Aorta (tissue), 5 donors: ENCODE measurements at regions not wholly inside any gene's neighbourhood (a gene's known extent, or its start where the extent isn't known, plus 50 kb on each side); places are given as distances from the start of the nearest gene placed in this dataset.

Experiments
- ATAC-seq: fragments of 200-7000 bp; cut with Tn5 transposase; one replicate; pipeline ENCODE4 v1.9.1; 2022; ENCODE audit warnings: moderate library complexity; ENCODE audit not compliant: low FRiP score
- DNase-seq, 2 donors: peaks; one replicate each; pipeline ENCODE4 v3.0.0-alpha.2; 2020
- H3K27ac ChIP-seq, 2 donors: one replicate each; pipeline ENCODE4 v1.5.1; 2013; ENCODE audit warnings: low read length in 2 of 2, mild to moderate bottlenecking in 2 of 2, moderate library complexity in 2 of 2, control low read depth in 1 of 2, inconsistent platforms in 1 of 2, low read depth in 1 of 2
- H3K27me3 ChIP-seq, 2 donors: one replicate each; pipeline ENCODE4 v1.6.1; 2013; ENCODE audit warnings: control low read depth in 1 of 2, low read length in 1 of 2, mild to moderate bottlenecking in 1 of 2, moderate library complexity in 1 of 2; ENCODE audit not compliant: insufficient read depth in 2 of 2, control insufficient read depth in 1 of 2
- H3K36me3 ChIP-seq, 2 donors: one replicate each; pipeline ENCODE4 v1.6.1; 2013; ENCODE audit warnings: control low read depth in 1 of 2, low read length in 1 of 2, mild to moderate bottlenecking in 1 of 2; ENCODE audit not compliant: insufficient read depth in 2 of 2, control insufficient read depth in 1 of 2
- H3K4me1 ChIP-seq, 2 donors: one replicate each; pipeline ENCODE4 v1.6.1; 2013; ENCODE audit warnings: low read length in 2 of 2, control low read depth in 1 of 2, mild to moderate bottlenecking in 1 of 2, moderate library complexity in 1 of 2; ENCODE audit not compliant: insufficient read depth in 2 of 2, control insufficient read depth in 1 of 2
- H3K4me3 ChIP-seq, 2 donors: one replicate each; pipeline ENCODE4 v1.5.1; 2013; ENCODE audit warnings: low read length in 2 of 2, control low read depth in 1 of 2, mild to moderate bottlenecking in 1 of 2
- H3K9me3 ChIP-seq: one replicate; pipeline ENCODE4 v1.6.1; 2013; ENCODE audit warnings: mild to moderate bottlenecking, low read length; ENCODE audit not compliant: control insufficient read depth
- WGBS, 2 donors: extraction: QIAGEN DNeasy Blood & Tissue Kit; methylation state at CpG; one replicate each; pipeline ENCODE4 v1.1.7; 2013; 5-methylcytosine and 5-hydroxymethylcytosine counted together
- intact Hi-C, 2 donors: fragments of 100-400 bp; cut with DNase I; formaldehyde crosslinking; loops; one replicate each; pipeline versions ENCODE4 v1.14.2 to v1.15.0; 2022
- donor health status: healthy with polysubstance abuse.
- donor health status: Bipolar disorder and iron deficiency.
- donor health status: DM: no; HTN: no; CAD: no.
- donor health status: DM: no; HTN: no; CAD: no.
- donor health status: DM: yes; HTN: yes; CAD: no.

DNA sequence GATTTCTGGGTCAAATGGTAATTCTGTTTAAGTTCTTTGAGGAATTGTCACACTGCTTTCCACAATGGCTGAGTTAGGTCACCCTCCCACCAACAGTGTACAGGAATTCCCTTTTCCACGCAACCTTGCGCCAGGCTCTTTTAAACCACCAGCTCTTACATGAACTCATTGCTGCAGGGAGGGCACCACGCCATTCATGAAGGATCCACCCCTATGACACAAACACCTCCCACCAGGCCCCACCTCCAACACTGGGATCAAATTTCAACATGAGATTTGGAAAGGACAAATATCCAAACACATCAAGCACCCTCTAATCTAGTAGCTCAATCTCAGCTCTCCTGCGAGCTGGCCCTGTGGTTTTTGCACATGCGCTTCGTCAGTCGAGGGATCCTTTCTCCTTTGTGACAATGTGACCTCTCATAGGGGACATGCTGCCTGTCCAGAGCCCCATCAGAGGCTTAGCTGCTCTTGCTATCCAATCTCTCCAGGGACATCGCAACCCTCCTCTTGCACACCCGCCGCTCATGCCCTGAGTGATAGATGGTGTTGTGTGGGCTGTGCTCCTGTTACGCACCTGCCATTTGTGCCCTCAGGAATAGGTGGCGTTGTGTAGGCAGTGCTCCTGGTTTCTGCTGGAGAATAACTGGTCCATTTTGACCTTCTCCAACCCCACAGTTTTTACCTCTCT is 328.0 kb downstream of the UQCRFS1 start:
- H3K27me3 ChIP-seq = no peaks in the 10 kb centered on the region
- H3K4me1 ChIP-seq = no peaks in the 10 kb centered on the region
- DNase-seq (no peak), ATAC-seq (no peak)
- no peaks in the 10 kb centered on the region for H3K9me3 ChIP-seq
- H3K27ac ChIP-seq = no peak overlapping the region
- H3K4me3 ChIP-seq = no peak overlapping the region
- H3K36me3 ChIP-seq = no peaks in the 10 kb centered on the region
- 57 to 62% methylated on average over 12 of the region's 12 CpGs for WGBS, 2 donors
- intact Hi-C loops = no loop called here

GRCh38 chr19:28883241-28883693 is 329.7 kb downstream of the UQCRFS1 start:
- H3K4me1 ChIP-seq = no peaks in the 10 kb centered on the region
- H3K36me3 ChIP-seq = no peaks in the 10 kb centered on the region
- intact Hi-C loops = no loop called here
- WGBS, 2 donors = 7 to 12% methylated on average over 9 of the region's 9 CpGs
- H3K9me3 ChIP-seq = no peaks in the 10 kb centered on the region
- H3K27me3 ChIP-seq = no peaks in the 10 kb centered on the region
- ATAC-seq (peak; percentile 57), DNase-seq (peak in 1 of 2 donors; percentile 64)
- H3K27ac ChIP-seq = no peak overlapping the region
- H3K4me3 ChIP-seq = no peak overlapping the region

- intact Hi-C loops = no loop called here
- no peak overlapping the region for H3K4me3 ChIP-seq
- H3K27me3 ChIP-seq = no peaks in the 10 kb centered on the region
- no peaks in the 10 kb centered on the region for H3K4me1 ChIP-seq
- DNase-seq = no peak
- H3K9me3 ChIP-seq = no peaks in the 10 kb centered on the region
- H3K36me3 ChIP-seq = no peaks in the 10 kb centered on the region
- 51 to 68% methylated on average over 6 of the region's 6 CpGs for WGBS, 2 donors
- ATAC-seq = no peak
- H3K27ac ChIP-seq = no peak overlapping the region
These were observed 330.1 kb downstream of the UQCRFS1 start for GRCh38 chr19:28882818-28883217.

DNA sequence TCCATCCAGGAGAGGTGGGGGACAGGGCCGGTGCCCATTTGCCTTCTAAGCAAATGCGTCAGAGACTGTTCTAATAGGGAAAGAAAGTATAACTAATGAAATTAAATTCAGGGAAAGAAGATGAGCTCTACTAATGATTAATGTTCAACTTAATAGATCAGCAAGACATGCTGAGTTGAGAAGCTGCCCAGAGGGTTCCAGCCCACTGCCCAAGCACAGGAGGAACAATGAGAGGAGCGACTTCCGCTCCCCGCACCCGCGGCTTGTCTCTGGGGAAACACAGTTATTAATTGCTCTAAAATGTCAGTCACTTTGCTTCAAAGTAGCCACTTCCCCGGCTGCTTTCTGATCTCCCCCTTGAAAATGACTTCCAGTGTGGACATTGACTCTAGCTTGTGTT is 331.3 kb downstream of the UQCRFS1 start:
- DNase-seq = no peak
- Histone ChIP-seq H3K27ac (no peak overlapping the region), H3K9me3 (no peaks in the 10 kb centered on the region), H3K27me3 (no peaks in the 10 kb centered on the region), H3K4me3 (no peak overlapping the region), H3K36me3 (no peaks in the 10 kb centered on the region), H3K4me1 (no peaks in the 10 kb centered on the region)
- ATAC-seq = no peak
- intact Hi-C loops = no loop called here
- 63 to 76% methylated on average over 8 of the region's 8 CpGs for WGBS, 2 donors

DNA sequence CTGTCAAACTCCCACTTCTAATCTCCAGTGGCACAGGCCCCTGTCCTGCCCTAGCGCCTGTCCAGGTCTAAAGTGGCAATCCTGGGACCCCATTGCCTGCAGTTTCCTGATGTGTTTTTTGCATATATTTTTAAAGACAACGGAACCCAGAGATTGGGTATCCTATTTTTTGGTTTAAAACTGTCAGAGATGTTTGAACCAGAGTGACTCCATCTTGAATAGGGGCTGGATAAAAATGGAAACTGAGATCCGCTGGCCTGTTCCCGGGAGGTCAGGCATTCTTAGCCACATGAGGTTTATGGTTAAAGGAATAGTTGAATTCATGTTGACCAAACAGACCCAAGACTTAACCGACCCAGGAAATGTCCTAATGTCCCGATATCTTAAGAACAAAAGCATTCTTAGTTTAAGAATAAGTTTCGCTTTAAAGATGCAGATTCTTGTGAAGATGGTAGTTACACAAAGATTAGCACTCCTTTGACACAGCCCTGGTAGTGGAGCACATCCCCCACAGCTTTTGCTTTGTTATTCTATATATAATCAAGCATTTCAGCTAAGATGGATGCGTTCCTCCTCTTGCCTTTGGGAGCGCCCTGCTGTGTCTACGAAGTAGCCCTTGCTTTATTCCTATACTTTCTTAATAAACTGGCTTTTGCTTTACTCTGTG is 332.1 kb downstream of the UQCRFS1 start:
- no peaks in the 10 kb centered on the region for H3K27me3 ChIP-seq
- no peak overlapping the region for H3K4me3 ChIP-seq
- no peaks in the 10 kb centered on the region for H3K4me1 ChIP-seq
- no peaks in the 10 kb centered on the region for H3K36me3 ChIP-seq
- no peaks in the 10 kb centered on the region for H3K9me3 ChIP-seq
- intact Hi-C loops = no loop called here
- DNase-seq (no peak), ATAC-seq (no peak)
- WGBS, 2 donors = 50 to 52% methylated on average over 10 of the region's 10 CpGs
- H3K27ac ChIP-seq = no peak overlapping the region

DNA sequence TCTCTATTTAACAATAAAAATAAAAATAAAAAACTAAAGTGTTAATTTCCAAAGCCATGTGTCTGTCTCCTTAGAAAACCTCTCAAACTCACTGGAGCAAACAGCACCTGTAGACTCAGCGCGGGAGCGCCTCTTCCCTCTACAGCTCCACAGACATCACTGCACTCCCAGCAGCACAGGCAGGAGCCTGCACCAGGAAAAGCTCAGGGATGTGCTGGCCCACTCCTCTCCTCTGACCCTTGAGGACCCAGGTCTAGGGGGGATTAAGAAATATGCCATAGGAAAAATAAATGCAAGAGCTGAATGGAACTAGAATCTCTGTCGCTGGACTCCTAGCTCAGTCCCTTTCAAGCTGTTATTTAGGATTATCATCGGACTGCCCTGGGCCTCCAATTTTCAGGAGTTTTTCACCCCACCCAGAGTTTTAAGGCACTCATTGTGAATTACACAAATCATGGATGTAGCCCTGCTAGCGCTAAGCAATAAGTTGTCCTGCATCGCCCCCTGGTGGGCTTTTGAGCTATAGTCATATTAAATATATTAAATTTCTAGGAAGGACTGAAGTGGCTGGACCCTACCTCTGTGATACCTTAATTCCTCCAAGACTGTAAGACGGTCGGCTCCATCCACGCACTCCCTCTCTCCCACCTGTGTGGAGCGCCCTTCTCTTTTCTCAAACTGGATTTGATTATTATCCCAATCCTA is 333.9 kb downstream of the UQCRFS1 start:
- 29% methylated on average over 11 of the region's 11 CpGs for WGBS, 2 donors

GRCh38 chr19:28876609-28877123 is 336.3 kb downstream of the UQCRFS1 start:
- DNase-seq (no peak), ATAC-seq (no peak)
- Histone ChIP-seq H3K27ac (no peak overlapping the region), H3K27me3 (no peaks in the 10 kb centered on the region), H3K9me3 (no peaks in the 10 kb centered on the region), H3K4me3 (no peak overlapping the region), H3K4me1 (no peaks in the 10 kb centered on the region), H3K36me3 (no peaks in the 10 kb centered on the region)
- 73 to 78% methylated on average over 7 of the region's 7 CpGs for WGBS, 2 donors
- intact Hi-C loops = loop anchor here (5.0 to 10.0 kb wide), 3 partner anchors 129 to 412 kb away; no protein-coding TSS in a partner anchor

More for the DNA sequence above, 333.9 kb downstream of the UQCRFS1 start:
- H3K36me3 ChIP-seq = no peaks in the 10 kb centered on the region
- no peak overlapping the region for H3K27ac ChIP-seq
- intact Hi-C loops = loop anchor here (5.0 to 10.0 kb wide), 3 partner anchors 132 to 414 kb away; no protein-coding TSS in a partner anchor
- no peak for ATAC-seq
- H3K4me1 ChIP-seq = no peaks in the 10 kb centered on the region
- no peak overlapping the region for H3K4me3 ChIP-seq
- H3K27me3 ChIP-seq = no peaks in the 10 kb centered on the region
- peak; percentile 60 to 87 for DNase-seq
- no peaks in the 10 kb centered on the region for H3K9me3 ChIP-seq

DNA sequence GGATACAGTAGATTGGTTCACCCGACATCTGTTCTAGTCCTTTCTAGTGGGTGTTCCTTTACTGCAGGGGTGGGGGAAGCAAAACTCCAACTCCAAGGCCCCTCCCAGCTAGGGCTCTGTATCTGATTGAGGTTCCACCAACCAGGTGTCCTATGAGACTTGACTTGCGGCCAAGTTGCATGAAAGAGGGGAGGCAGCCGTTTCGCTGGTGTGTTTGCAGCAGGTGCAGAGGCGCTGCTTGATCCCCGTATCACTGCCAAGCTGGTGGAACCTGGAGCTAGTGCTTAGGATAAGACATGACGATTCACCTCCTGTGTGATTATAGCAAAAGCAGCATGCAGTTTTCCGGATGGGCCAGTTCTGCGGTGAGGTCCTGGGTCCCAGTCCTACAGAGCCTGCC is 338.2 kb downstream of the UQCRFS1 start:
- Histone ChIP-seq H3K36me3 (no peaks in the 10 kb centered on the region), H3K9me3 (no peaks in the 10 kb centered on the region), H3K27me3 (no peaks in the 10 kb centered on the region), H3K4me3 (no peak overlapping the region), H3K4me1 (no peaks in the 10 kb centered on the region), H3K27ac (no peak overlapping the region)
- ATAC-seq (no peak), DNase-seq (no peak)
- intact Hi-C loops = loop anchor here (5.0 to 10.0 kb wide), 3 partner anchors 127 to 410 kb away; no protein-coding TSS in a partner anchor
- WGBS, 2 donors = 82 to 86% methylated on average over 9 of the region's 9 CpGs
